ENCODE measurements at regions not wholly inside any gene's neighbourhood (a gene's known extent, or its start where the extent isn't known, plus 50 kb on each side); places are given as distances from the start of the nearest gene placed in this dataset.

DNA sequence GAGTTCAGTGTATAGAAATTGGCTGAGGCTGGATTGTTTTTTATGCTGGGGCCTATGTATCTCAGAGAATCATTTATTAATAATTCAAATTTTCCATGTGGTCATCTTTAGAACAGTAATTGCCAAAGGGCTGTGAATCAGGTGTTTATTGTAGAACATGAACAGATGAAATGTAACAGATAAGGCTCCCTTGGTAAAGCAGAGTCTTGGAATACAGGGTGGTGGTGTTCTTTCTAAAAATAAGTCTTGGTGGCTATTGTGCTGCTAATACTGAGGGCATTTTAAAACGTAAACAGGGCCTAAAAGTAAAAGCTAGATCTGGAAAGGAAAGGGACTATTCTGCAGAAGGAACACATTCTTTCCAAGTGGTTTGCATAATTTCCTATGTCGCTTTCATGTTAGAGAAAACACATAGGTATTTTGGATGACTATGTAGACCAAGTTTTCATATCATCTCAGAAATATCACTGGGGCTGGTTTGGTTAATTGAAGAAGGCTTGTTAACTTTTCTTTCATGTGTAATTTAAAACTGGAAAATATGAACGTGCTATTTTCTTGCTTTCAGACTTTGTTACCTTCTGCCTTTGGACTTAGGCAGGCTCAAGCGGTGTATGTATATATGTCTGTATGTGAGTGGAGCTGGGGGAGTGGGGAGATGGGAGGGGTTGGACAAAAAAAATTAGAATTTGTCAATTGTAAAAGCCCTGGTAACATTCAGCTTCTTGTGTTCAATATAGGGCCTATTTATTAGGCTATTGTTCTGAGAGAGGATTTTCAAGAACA lies 119.9 kb upstream of the ANKRD55 start:
- TF ChIP-seq SMC3 (IDR thresholded peaks at IDR 0.05; ENCODE audit: low read length) (no peak), IRF2 (CRISPR knock-in tag; IDR thresholded peaks at IDR 0.05) (no peak), ELF1 (CRISPR knock-in tag; IDR thresholded peaks at IDR 0.05) (no peak), ZBTB8A (CRISPR knock-in tag; IDR thresholded peaks at IDR 0.05; ENCODE audit: borderline replicate concordance, low read depth) (no peak), EZH2 (conservative IDR thresholded peaks at IDR 0.05; ENCODE audit: low read depth, low read length) (no peak), NFE2 (CRISPR knock-in tag; IDR thresholded peaks at IDR 0.05) (no peak), ZNF136 (CRISPR knock-in tag; IDR thresholded peaks at IDR 0.05; ENCODE audit: low read depth) (no peak)
- TF ChIP-seq, protein P1, sequence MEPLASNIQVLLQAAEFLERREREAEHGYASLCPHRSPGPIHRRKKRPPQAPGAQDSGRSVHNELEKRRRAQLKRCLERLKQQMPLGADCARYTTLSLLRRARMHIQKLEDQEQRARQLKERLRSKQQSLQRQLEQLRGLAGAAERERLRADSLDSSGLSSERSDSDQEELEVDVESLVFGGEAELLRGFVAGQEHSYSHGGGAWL (CRISPR knock-in tag; IDR thresholded peaks at IDR 0.05): no peak
- TF ChIP-seq, protein P2, sequence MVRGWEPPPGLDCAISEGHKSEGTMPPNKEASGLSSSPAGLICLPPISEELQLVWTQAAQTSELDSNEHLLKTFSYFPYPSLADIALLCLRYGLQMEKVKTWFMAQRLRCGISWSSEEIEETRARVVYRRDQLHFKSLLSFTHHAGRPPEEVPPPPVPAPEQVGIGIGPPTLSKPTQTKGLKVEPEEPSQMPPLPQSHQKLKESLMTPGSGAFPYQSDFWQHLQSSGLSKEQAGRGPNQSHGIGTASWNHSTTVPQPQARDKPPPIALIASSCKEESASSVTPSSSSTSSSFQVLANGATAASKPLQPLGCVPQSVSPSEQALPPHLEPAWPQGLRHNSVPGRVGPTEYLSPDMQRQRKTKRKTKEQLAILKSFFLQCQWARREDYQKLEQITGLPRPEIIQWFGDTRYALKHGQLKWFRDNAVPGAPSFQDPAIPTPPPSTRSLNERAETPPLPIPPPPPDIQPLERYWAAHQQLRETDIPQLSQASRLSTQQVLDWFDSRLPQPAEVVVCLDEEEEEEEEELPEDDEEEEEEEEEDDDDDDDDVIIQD (CRISPR knock-in tag; IDR thresholded peaks at IDR 0.05; ENCODE audit: low read depth): no peak

Measured in HepG2 (cell line).